ENCODE measurements at regions not wholly inside any gene's neighbourhood (a gene's known extent, or its start where the extent isn't known, plus 50 kb on each side); places are given as distances from the start of the nearest gene placed in this dataset.
A peak's percentile ranks its signal among the peaks of the same experiment; 100 is the strongest.

DNA sequence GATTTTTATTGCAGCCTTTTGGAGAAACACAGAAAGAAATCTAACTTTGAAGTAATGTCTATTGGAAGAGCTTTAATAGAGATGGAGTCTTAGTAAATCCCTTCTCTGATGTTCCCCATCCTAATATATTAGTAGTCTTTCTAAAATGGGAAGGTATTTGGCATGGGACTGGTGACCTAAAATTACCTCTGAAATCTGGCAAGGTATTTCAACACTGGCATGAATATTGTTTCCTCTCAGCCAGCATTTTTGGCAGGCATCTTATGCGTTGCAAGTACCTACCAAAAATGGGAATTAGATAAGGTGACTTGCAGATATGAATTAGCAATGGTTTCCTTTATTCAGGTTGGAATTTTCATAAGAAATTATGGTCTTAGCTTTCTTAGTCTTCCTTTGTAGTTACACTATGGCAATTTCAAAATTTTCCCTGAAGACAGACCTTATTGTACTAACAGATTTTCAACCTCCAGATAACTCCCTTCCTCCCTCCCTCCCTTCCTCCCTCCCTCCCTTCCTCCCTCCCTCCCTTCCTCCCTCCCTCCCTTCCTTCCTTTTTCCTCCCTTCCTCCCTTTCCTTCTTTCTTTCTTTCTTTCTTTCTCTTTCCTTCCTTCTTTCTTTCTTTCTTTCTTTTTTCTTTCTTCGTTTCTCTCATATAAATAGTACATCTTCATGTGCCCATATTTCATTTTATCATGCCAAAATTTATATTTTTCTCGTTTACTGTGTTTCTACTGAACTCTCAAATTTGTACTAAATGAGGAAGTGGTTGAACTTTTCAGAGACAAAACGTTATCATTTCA lies 168.2 kb upstream of the KCNMB2 start:
- Histone ChIP-seq H3K36me3 (no peaks in the 10 kb centered on the region), H3K27me3 (no peaks in the 10 kb centered on the region), H3K27ac (no peak overlapping the region), H3K4me1 (ENCODE audit: low read depth) (no peaks in the 10 kb centered on the region), H3K4me3 (no peak overlapping the region), H3K9me3 (ENCODE audit: low read depth) (no peaks in the 10 kb centered on the region)
- TF ChIP-seq, protein P1, sequence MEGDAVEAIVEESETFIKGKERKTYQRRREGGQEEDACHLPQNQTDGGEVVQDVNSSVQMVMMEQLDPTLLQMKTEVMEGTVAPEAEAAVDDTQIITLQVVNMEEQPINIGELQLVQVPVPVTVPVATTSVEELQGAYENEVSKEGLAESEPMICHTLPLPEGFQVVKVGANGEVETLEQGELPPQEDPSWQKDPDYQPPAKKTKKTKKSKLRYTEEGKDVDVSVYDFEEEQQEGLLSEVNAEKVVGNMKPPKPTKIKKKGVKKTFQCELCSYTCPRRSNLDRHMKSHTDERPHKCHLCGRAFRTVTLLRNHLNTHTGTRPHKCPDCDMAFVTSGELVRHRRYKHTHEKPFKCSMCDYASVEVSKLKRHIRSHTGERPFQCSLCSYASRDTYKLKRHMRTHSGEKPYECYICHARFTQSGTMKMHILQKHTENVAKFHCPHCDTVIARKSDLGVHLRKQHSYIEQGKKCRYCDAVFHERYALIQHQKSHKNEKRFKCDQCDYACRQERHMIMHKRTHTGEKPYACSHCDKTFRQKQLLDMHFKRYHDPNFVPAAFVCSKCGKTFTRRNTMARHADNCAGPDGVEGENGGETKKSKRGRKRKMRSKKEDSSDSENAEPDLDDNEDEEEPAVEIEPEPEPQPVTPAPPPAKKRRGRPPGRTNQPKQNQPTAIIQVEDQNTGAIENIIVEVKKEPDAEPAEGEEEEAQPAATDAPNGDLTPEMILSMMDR (IDR thresholded peaks at IDR 0.05; ENCODE audit: low read depth, low read length) = no peak
- peak in 1 of 2 donors; percentile 78 for DNase-seq (ENCODE audit: low read depth in 1 of 2, low spot score in 1 of 2)

DNA sequence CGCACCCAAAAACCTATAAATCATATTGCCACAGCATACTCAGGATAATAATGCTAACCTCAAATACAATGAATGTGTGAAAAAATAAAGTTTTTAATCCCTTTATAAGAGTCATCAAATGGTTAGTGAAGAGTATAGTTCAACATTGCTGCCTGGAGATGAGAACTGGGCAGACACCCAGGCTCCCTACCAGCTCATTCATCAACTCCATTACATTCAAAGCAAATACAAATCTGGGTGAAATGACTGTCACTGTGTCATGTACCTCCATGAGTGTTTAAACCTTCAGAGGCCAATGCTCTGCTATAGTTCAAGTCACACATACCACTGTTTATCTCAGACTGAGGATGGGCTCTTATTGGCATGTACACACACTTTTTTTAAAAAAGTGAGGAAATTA lies 167.2 kb upstream of the KCNMB2 start:
- Histone ChIP-seq H3K9me3 (ENCODE audit: low read depth) (no peaks in the 10 kb centered on the region), H3K27me3 (no peaks in the 10 kb centered on the region), H3K36me3 (no peaks in the 10 kb centered on the region), H3K27ac (no peak overlapping the region), H3K4me1 (ENCODE audit: low read depth) (no peaks in the 10 kb centered on the region), H3K4me3 (no peak overlapping the region)
- no peak for DNase-seq (ENCODE audit: low read depth in 1 of 2, low spot score in 1 of 2)
- TF ChIP-seq, protein P1 (IDR thresholded peaks at IDR 0.05; ENCODE audit: low read depth, low read length) = no peak

DNA sequence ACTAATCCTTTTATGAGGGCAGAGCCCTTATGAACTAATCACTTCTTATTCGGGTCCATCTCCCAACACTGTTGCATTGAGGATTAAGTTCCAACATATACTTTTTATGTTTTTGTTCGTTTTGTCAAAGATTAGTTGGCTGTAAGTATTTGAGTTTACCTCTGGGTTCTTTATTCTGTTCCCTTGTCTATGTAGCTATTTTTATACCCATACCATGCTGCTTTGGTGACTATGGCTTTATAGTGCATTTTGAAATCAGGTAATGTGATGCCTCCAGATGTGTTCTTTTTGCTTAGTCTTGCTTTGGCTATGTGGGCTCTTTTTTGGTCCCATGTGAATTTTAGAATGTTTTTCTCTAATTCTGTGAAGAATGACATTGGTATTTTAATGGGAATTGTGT lies 166.4 kb upstream of the KCNMB2 start:
- no peaks in the 10 kb centered on the region for H3K4me1 ChIP-seq (ENCODE audit: low read depth)
- no peak for DNase-seq (ENCODE audit: low read depth in 1 of 2, low spot score in 1 of 2)
- H3K4me3 ChIP-seq = no peak overlapping the region
- H3K27ac ChIP-seq = no peak overlapping the region
- H3K36me3 ChIP-seq = no peaks in the 10 kb centered on the region
- no peaks in the 10 kb centered on the region for H3K9me3 ChIP-seq (ENCODE audit: low read depth)
- no peaks in the 10 kb centered on the region for H3K27me3 ChIP-seq
- TF ChIP-seq, protein P1 (IDR thresholded peaks at IDR 0.05; ENCODE audit: low read depth, low read length) = no peak

DNA sequence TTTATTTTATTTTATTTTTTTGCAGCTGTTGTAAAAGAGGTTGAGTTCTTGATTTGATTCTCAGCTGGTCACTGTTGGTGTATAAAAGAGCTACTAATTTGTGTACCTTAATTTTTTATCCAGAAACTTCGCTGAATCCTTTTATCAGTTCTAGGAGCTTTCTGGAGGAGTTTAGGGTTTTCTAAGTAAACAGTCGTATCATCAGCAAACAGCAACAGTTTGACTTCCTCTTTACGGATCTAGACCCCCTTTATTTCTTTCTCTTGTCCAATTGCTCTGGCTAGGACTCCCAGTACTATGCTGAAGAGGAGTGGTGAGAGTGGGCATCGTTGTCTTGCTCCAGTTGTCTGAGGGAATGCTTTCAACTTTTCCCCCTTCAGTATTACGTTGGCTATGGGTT lies 165.8 kb upstream of the KCNMB2 start:
- H3K27ac ChIP-seq = no peak overlapping the region
- no peaks in the 10 kb centered on the region for H3K4me1 ChIP-seq (ENCODE audit: low read depth)
- no peak for DNase-seq (ENCODE audit: low read depth in 1 of 2, low spot score in 1 of 2)
- no peak overlapping the region for H3K4me3 ChIP-seq
- no peaks in the 10 kb centered on the region for H3K36me3 ChIP-seq
- TF ChIP-seq, protein P1 (IDR thresholded peaks at IDR 0.05; ENCODE audit: low read depth, low read length) = no peak
- H3K9me3 ChIP-seq (ENCODE audit: low read depth) = no peaks in the 10 kb centered on the region
- no peaks in the 10 kb centered on the region for H3K27me3 ChIP-seq

DNA sequence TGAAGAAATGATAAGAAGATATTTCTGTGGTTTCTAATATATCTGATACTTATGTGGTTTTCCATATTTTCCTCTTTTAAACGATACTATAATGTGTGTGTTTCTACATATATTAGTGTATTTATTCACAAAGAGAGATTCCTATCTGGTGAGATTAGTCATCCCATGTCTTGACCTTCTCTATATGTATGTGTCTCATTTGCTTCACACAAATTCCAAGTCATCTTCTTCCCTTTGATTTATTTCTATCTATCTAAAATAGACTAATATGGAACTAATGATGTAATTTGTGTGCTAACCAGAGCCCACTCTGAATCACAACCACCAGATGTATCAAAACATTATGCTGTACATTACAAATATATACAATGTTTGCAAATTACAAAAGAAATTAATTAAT lies 154.7 kb upstream of the KCNMB2 start:
- H3K4me1 ChIP-seq (ENCODE audit: low read depth) = peaks cover 9% of the 10 kb centered on the region
- H3K4me3 ChIP-seq = no peak overlapping the region
- H3K27ac ChIP-seq = no peak overlapping the region
- H3K9me3 ChIP-seq (ENCODE audit: low read depth) = no peaks in the 10 kb centered on the region
- no peaks in the 10 kb centered on the region for H3K27me3 ChIP-seq
- TF ChIP-seq, protein P1 (IDR thresholded peaks at IDR 0.05; ENCODE audit: low read depth, low read length) = no peak
- no peaks in the 10 kb centered on the region for H3K36me3 ChIP-seq
- DNase-seq (ENCODE audit: low read depth in 1 of 2, low spot score in 1 of 2) = no peak
